ENCODE measurements at regions not wholly inside any gene's neighbourhood (a gene's known extent, or its start where the extent isn't known, plus 50 kb on each side); places are given as distances from the start of the nearest gene placed in this dataset.

DNA sequence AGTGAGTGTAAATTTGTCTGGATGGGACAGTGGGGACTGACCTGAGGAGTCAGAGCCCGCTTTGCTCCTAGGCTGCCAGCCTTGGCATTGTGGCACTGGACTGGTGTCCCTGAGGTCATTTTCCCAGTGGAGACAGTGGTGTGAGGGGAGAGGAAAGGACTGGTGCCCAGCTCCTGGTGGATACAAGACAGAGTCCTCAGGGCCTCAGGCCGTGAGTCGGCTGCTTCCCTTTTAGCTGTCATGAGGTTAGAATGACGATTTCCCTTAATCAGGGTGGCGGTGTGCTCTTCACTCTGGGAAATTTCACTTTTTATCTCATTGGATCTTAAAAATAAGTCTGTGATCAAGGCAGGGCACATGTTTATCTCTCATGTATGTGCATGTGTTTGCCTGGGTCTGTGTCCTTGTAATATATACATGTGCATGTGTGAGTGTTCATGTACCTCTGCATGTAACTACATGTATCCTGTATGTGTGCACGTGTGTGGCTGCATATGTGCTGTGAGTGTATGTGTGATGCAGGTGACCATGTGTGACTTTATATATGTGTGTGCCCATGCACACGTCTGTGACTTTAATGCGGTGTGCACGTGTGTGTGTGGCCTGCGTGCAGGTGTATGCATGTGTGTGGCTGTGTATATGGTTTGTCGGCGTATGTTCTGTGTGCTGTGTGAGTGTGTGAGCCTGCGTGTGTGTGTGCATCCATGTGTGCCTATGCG, 55.7 kb downstream of the GLI2 start:
- TF ChIP-seq POLR2A (IDR thresholded peaks at IDR 0.05; ENCODE audit: low read depth, low read length) (no peak), ETV6 (conservative IDR thresholded peaks at IDR 0.05 in 1 of 2, IDR thresholded peaks at IDR 0.05 in 1 of 2; ENCODE audit: borderline replicate concordance in 1 of 2, low read depth in 1 of 2) (no peak), CEBPB (IDR thresholded peaks at IDR 0.05; ENCODE audit: borderline replicate concordance in 1 of 2, low read depth in 2 of 2, low read length in 2 of 2) (no peak), SREBF1 (IDR thresholded peaks at IDR 0.05; ENCODE audit: low read length) (no peak), ASH2L (IDR thresholded peaks at IDR 0.05; ENCODE audit: borderline replicate concordance, low read depth) (no peak), EZH2 (IDR thresholded peaks at IDR 0.05; ENCODE audit: borderline replicate concordance, control insufficient read depth, low read depth, low read length) (no peak), GATAD2B (conservative IDR thresholded peaks at IDR 0.05; ENCODE audit: low read depth) (no peak), NFYA (IDR thresholded peaks at IDR 0.05; ENCODE audit: borderline replicate concordance, low read depth, low read length) (no peak), KDM1A (IDR thresholded peaks at IDR 0.05; ENCODE audit: borderline replicate concordance) (no peak), JUND (IDR thresholded peaks at IDR 0.05; ENCODE audit: low read depth, low read length) (no peak)
- TF ChIP-seq, protein P1, sequence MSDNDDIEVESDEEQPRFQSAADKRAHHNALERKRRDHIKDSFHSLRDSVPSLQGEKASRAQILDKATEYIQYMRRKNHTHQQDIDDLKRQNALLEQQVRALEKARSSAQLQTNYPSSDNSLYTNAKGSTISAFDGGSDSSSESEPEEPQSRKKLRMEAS (IDR thresholded peaks at IDR 0.05; ENCODE audit: low read depth, low read length), result no peak
- TF ChIP-seq, protein P2, sequence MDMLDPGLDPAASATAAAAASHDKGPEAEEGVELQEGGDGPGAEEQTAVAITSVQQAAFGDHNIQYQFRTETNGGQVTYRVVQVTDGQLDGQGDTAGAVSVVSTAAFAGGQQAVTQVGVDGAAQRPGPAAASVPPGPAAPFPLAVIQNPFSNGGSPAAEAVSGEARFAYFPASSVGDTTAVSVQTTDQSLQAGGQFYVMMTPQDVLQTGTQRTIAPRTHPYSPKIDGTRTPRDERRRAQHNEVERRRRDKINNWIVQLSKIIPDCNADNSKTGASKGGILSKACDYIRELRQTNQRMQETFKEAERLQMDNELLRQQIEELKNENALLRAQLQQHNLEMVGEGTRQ (IDR thresholded peaks at IDR 0.05; ENCODE audit: borderline replicate concordance, low read depth, low read length), result no peak
- TF ChIP-seq, protein P3, sequence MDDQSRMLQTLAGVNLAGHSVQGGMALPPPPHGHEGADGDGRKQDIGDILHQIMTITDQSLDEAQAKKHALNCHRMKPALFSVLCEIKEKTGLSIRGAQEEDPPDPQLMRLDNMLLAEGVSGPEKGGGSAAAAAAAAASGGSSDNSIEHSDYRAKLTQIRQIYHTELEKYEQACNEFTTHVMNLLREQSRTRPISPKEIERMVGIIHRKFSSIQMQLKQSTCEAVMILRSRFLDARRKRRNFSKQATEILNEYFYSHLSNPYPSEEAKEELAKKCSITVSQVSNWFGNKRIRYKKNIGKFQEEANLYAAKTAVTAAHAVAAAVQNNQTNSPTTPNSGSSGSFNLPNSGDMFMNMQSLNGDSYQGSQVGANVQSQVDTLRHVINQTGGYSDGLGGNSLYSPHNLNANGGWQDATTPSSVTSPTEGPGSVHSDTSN (IDR thresholded peaks at IDR 0.05; ENCODE audit: insufficient replicate concordance, low read depth, low read length), result no peak
- TF ChIP-seq, protein P4, sequence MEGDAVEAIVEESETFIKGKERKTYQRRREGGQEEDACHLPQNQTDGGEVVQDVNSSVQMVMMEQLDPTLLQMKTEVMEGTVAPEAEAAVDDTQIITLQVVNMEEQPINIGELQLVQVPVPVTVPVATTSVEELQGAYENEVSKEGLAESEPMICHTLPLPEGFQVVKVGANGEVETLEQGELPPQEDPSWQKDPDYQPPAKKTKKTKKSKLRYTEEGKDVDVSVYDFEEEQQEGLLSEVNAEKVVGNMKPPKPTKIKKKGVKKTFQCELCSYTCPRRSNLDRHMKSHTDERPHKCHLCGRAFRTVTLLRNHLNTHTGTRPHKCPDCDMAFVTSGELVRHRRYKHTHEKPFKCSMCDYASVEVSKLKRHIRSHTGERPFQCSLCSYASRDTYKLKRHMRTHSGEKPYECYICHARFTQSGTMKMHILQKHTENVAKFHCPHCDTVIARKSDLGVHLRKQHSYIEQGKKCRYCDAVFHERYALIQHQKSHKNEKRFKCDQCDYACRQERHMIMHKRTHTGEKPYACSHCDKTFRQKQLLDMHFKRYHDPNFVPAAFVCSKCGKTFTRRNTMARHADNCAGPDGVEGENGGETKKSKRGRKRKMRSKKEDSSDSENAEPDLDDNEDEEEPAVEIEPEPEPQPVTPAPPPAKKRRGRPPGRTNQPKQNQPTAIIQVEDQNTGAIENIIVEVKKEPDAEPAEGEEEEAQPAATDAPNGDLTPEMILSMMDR (IDR thresholded peaks at IDR 0.05 in 2 of 3, conservative IDR thresholded peaks at IDR 0.05 in 1 of 3; ENCODE audit: control insufficient read depth in 2 of 3, extremely low read depth in 1 of 3, insufficient read depth in 1 of 3, low read depth in 3 of 3, low read length in 3 of 3), result no peak
